22Rv1 (cell line): ENCODE measurements at regions not wholly inside any gene's neighbourhood (a gene's known extent, or its start where the extent isn't known, plus 50 kb on each side); places are given as distances from the start of the nearest gene placed in this dataset.

Experiments used
- ZFX ChIP-seq: fragments of 450-650 bp; IDR thresholded peaks from 2 replicates; pipeline ENCODE4 v1.6.1; 2017; ENCODE audit warnings: antibody characterized with exemption, borderline replicate concordance
- TF ChIP-seq, protein P1 (sequence below): fragments of 450-650 bp; IDR thresholded peaks from 2 replicates; pipeline ENCODE4 v1.5.1; 2017; ENCODE audit warnings: mild to moderate bottlenecking

DNA sequence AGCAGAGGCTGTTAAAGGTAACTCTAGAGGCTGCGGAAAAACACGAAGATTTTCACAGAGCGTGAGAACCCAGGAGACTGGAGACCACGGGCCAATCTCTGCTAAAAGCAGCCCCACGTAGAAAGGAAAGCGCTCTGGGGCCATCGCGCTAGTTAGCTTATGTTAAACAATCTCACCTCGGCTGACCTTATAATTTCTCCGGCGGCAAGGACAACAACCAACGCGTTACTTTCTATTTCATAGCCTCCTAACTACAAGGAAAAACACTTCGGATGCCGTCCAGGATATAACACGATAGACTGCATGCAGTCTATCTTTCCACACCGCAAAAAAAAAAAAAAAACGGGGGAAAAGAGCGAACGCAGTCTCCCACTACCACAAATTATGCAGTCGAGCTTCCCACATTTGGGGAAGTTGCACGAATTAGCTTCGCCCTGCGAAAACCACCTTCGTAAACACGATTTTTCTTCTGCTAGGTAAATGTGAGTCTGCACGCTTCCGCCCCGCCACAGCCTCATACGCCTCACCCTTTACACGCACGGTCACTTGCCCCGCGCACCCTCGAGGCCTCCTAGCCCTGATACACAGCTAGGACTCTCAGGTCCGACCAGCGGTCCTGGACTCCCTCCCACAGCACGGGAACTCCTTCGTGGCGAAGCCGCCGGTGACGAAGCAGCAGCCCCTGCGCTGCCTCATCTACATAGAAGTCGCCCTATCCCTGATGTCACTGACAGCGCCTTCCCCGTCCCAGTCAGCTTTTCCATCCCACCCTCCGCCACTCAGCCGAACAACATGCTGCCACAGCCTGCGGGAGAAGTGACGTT is 87.8 kb downstream of the PRKAB2 start:
- TF ChIP-seq, protein P1, sequence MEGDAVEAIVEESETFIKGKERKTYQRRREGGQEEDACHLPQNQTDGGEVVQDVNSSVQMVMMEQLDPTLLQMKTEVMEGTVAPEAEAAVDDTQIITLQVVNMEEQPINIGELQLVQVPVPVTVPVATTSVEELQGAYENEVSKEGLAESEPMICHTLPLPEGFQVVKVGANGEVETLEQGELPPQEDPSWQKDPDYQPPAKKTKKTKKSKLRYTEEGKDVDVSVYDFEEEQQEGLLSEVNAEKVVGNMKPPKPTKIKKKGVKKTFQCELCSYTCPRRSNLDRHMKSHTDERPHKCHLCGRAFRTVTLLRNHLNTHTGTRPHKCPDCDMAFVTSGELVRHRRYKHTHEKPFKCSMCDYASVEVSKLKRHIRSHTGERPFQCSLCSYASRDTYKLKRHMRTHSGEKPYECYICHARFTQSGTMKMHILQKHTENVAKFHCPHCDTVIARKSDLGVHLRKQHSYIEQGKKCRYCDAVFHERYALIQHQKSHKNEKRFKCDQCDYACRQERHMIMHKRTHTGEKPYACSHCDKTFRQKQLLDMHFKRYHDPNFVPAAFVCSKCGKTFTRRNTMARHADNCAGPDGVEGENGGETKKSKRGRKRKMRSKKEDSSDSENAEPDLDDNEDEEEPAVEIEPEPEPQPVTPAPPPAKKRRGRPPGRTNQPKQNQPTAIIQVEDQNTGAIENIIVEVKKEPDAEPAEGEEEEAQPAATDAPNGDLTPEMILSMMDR, result 0 out of 2 replicates have a peak, but pooled peaks have one; percentile 6
- TF ChIP-seq ZFX, result no peak
